GM19239 (cell line): ENCODE measurements at regions not wholly inside any gene's neighbourhood (a gene's known extent, or its start where the extent isn't known, plus 50 kb on each side); places are given as distances from the start of the nearest gene placed in this dataset.

Experiments used
- DNase-seq: peaks from one replicate; pipeline ENCODE4 v3.0.0; 2011; ENCODE audit warnings: low spot score; ENCODE audit not compliant: insufficient read length
- FAIRE-seq: peaks from 2 replicates; lab custom pipeline; 2011; peaks lifted over from hg19 to GRCh38; lab: Jason Lieb, UNC

DNA sequence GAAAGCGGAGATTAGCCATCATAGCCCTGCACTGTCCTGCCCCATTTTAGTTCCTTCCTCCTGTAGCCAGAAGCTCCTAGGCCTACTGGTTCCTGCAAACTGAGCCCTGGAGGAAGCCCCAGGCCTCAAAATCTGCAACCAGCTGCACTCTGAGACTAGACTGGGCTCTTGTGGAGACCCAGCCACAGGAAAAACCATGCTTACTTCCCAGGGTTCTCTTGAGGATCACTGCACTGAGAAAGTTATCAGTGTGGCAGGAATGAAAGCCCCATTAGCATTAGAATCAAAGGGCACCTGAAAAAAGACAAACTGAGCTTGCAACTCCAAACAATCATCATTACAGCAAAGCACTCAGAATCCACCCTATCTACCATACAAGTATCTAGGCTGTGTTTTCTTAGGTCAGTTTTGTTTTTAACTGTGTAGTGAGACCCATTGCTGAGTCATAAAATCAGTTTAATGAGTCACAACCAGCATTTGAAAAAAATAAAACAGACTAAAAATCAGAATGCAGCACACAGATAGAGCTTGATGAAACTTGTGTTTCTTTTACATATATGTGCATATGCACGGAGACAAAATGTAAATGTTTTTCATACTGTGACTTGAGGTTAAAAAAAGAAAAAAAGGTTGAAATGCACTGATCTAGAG, 91.0 kb downstream of the UNC5CL start:
- FAIRE-seq (no peak), DNase-seq (no peak)

GRCh38 chr6:40946738-40947301, 92.2 kb downstream of the UNC5CL start:
- no peak for FAIRE-seq
- DNase-seq = no peak

DNA sequence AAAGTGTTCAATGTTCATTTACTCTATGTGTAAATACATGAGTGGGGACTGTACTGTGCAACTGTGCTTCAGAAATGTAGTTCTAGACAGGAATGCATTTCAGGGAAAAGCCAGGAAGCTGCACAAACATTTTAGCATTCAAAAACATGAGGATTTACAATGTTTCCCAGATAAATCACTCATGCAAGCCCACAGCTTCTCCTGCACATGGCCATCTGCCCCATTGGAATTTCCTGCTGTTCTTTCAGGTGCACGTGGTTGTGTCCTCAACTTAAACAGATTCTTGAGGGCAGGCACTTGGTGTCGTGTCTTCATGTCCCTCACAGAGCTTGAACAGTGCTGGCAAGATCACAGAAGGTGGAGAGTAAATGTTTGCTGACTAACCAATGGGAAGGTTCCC, 101.5 kb downstream of the UNC5CL start:
- FAIRE-seq (no peak), DNase-seq (no peak)

DNA sequence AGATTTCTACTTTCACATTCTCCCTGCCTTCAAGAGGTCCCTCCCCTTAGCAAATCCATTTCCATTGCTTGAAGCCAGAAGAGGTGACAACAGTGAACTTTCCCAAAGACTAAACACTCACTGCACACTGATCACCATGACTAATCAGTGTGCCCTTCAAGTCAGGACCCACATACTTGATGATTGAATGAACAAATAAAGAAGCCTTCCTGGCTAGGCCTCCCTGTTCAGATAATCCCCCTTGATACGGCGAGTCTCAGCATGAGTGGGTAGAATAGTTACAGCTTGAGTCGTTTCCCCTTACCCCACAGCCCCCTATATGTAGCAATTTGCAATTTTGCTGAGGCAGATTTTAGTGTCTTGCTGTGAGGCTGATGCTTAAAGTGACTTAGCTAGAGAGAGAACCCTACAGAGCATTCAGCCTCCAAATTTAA, 102.2 kb downstream of the UNC5CL start:
- FAIRE-seq (no peak), DNase-seq (no peak)

DNA sequence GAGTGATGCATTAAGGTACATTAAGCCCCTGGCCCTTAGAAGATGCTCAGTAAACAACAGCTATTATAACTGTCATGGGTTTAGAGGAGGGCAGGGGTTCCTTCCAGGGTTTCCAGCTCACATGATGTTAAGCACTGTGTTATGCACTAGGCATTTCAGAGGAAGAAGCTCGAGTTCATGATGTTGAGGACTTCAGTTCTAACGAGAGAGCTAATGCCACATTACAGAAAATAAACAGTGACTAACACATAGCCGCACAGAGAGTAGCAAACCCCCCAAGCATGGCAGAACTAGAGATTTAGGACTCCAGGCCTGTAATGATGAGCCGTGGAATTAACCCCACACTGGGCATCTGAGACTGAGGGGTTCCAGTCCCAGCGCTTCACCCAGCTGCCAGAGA, 105.2 kb downstream of the UNC5CL start:
- FAIRE-seq (no peak), DNase-seq (no peak)

DNA sequence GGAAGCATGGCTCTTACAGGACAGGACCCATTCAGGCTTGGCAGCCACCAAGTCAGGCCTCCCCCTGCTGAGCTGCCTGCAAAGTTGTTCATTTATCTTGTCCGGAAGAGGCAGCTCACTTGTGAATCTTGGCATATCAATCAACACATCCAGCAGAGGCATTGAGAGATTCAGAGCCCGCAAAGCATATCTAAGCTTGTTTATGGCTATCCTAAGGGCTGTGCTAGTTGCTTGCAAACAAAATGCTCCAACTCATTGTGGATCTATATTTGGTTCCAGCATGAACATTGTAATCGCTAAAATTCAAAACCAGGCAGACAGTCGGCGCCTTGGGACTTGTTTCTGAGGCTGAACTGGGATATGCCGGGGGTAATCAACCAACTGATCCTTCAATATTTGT, 106.1 kb downstream of the UNC5CL start:
- no peak for FAIRE-seq
- DNase-seq = no peak

DNA sequence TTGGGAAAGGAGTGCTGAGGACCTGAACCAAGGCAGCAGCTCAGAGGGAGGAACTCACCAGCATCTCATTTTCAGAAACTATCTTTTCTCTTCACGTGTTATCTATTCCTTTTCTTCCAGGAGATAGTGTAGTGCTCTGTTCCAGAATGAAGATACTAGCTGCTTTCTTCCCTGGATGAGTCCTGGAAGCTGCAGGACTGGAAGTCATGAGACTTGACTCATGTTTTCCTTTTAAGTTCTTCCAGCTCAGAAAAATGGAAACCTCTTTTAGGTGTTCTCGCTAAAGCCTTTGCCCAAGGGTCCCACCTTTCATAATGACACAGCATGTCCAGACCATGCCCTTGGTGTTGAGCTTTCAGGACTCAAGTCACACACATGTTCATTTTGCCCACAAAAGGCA, 106.7 kb downstream of the UNC5CL start:
- no peak for FAIRE-seq

DNA sequence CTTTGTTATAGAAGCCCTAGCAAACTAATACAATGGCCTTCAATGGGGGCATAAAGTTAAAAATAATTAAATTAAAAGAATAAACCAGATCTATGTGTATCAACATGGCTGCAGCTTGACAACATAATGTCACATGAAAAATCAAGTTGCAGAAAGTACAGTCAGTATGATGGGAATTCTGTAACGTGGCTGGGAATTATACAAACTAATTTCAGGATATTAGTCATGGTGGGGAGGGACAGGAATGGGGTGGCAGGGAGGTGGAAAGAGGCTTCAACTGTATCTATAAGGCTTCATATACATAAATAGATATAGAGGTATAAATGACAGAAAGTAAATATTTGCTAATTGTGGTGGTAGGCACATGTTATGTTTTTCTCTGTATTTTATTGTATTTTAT, 107.1 kb downstream of the UNC5CL start:
- no peak for DNase-seq
- no peak for FAIRE-seq

More for the DNA sequence above, 106.7 kb downstream of the UNC5CL start:
- DNase-seq = no peak

GRCh38 chr6:40930555-40930954, 108.5 kb downstream of the UNC5CL start:
- DNase-seq = no peak
- FAIRE-seq = no peak

DNA sequence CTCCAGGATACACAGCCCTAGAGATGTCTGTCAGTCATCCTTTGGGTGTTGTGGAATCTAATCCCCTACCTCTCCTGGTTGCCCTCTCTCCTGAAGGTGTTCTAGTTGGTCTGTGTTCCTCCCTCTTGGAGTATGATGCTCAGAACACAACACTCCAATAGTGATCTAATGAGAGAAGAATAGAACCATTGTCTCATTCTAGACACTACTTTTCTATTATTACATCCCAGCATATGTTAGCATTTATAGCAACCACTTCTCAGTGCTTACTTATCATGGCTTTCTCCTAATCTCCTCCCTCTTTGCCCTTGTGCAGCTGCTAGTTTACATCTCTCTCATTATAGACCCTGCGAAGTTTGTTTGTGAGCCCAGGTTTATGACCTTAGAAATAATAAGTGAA, 109.0 kb downstream of the UNC5CL start:
- FAIRE-seq = peak; percentile 23
- DNase-seq = no peak

- DNase-seq = no peak
- FAIRE-seq = no peak
These were observed 109.8 kb downstream of the UNC5CL start for GRCh38 chr6:40929176-40929575.

- FAIRE-seq (no peak), DNase-seq (no peak)
These were observed 110.3 kb downstream of the UNC5CL start for GRCh38 chr6:40928763-40929162.

DNA sequence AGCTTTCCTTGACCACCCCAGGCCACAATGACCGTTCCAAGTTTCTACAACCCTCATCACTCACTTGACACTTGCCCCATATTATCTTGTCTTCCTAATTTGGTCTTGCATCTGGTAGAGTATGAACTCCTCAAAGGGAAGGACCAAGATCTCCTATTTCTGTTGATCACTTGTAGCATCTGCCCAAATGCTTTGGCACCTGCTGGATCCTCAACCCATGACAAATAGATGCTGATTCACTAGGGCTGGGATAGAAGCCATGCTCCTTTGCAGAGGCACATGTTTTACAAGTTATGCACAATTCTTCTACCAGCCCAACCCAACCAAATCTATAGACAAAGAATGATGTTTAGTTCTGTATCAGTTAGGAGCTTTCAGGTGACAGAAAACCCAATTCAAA, 110.7 kb downstream of the UNC5CL start:
- no peak for FAIRE-seq
- DNase-seq = no peak

DNA sequence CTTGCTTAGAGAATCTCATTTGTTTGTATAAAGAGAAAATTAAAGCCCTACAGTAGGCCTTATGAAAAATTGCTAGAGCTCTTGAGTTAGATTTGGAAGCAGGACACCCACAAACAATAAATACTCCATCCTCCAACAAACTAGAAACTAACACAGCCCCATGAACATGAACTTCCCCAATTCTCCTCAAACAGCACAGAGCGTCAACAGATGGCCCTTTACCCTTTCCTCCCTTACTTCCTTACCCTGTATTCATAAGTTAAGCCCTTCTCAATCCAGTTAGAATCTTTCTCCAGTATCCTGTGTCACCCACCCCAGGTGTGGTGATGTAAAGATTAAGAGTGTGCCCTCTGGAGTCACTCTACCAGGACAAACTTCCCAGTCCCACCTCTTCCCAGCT, 113.7 kb downstream of the UNC5CL start:
- DNase-seq (no peak), FAIRE-seq (no peak)

- FAIRE-seq (no peak), DNase-seq (no peak)
These were observed 114.2 kb downstream of the UNC5CL start for GRCh38 chr6:40924839-40925238.

GRCh38 chr6:40923880-40924279, 115.1 kb downstream of the UNC5CL start:
- no peak for FAIRE-seq
- DNase-seq = no peak

- DNase-seq (no peak), FAIRE-seq (no peak)
These were observed 115.7 kb downstream of the UNC5CL start for GRCh38 chr6:40923326-40923725.

DNA sequence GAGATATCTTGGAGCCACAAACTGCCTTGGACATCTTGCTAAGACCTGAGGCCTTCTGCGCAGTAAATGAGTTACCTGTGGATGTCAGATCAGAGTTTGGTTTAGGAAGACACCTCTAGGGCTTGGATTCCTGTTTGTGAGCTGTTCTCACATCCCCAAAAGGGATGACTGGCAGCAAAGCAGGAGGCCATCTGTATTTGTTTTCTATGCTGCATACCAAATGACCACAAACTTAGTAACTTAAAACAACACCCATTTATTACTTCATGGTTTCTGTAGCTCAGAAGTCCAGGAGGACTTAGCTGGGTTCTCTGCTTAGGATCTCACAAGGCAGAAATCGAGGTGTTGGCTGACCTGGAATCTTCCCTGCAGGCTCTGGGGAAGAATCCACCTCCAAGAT, 116.7 kb downstream of the UNC5CL start:
- no peak for FAIRE-seq
- DNase-seq = no peak

DNA sequence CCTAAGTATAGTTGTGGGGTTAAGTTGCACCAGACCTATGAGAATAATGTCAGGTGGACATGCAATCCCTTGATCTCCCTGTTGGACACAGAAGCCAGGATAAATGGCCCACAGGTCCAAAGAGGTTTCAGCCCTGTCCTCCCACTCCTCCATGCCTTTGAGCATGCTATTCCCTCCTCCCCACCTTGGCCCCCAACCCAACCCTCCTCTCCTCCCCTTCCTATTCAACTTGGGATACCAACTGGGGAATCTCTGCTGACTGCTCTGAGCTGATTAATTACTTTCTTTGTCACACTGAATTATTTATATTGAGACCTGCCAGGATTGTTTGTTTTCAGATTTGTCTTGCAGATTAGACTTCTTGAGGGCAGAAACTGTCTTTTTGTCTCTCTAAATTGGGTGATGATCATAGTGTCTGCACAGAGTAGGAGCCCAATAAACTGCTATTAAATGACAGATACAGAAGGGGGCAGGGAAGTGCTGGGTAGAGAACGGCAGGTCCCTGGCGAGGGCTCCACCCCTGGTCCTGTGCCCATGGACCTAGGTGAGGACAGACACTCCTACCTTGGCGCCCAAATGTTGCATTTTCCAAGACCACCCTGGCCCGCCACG, 120.9 kb downstream of the UNC5CL start:
- DNase-seq (no peak), FAIRE-seq (no peak)

DNA sequence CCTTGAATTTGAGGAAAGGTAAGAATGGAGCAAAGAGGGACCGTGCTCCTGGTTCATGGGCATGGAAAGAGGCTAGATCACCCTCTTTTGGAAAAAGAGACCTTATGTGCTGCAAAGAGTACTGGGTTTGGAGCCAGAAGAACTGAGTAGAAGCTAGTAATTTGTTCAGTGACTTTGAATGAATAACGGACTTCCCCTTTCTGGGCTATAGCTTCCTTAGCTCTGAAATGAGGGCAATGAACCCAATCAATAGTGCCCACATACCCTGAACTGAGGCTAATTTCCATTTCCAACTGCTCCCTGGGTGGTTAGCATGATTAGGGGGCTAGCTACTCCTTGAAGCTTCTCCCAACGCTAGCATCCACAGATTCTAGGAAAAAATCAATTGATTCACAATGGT, 121.4 kb downstream of the UNC5CL start:
- DNase-seq = no peak
- no peak for FAIRE-seq

DNA sequence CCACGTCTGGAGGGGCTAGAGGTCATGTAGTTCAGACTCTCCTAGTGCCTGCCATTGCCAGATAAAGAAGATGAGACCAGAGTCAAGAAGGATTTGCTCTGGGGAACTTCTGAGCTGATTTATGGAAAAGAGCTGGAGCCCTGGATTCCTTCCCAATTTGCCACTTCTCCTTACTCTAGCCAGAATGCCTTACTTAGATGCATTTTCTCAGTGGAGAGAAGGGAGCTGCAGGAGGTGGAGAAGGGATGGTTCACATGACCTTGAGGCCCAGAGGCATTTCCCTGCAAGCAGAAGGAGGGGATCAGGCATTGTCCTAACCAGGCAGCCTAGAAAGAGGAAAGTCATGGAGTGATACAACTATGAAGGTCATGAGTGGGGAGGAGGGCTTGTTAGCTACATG, 122.2 kb downstream of the UNC5CL start:
- DNase-seq (no peak), FAIRE-seq (no peak)

DNA sequence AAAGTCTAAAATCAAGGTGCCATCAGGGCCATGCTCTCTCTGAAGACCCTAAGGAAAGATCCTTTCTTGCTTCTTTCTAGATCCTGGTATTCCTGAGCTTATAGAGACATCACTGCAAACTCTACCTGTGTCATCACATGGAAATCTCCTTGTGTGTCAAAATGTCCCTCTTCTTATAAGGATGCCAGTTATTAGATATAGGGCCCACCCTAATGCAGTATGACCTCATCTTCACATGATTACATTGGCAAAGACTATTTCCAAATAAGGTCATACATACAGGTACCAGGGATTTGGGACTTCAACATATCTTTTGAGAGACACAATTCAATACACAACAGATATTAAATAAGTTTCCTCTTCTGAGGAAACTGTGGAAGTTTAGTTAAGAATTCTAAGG, 123.9 kb downstream of the UNC5CL start:
- DNase-seq = no peak
- no peak for FAIRE-seq
